ENCODE measurements at regions not wholly inside any gene's neighbourhood (a gene's known extent, or its start where the extent isn't known, plus 50 kb on each side); places are given as distances from the start of the nearest gene placed in this dataset.

DNA sequence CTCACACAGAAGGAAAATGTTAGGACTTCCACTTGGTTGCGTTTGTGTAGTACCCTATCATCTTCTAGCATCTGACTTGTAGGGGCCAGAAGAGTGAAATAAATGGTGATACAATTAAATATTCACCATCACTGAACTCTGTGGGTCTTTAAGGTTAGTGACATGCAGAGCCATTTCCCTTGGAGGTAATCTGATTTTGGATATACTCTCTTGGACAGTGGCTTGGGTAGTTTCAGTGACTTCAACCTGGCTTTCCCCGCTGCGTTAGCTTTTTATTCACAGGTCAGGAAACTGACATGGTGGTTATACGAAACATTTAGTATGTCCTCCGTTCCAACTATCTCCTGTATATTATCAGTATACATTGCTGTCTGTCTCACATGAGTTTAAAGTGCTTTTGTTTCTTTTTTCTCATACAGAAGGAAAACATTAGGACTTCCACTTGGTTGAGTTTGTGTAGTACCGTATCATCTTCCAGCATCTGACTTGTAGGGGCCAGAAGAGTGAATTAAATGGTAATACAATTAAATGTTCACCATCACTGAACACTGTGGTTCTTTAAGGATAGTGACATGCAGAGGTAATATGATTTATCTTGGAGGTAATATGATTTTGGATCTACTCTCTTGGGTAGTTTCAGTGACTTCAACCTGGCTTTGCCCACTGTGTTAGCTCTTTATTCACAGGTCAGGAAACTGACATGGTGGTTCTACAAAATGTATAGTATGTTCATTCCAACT lies 883.6 kb downstream of the TAF11L14 start:
- Histone ChIP-seq H3K4me3 (no peak overlapping the region), H3K9me3 (no peaks in the 10 kb centered on the region), H3K4me1 (no peaks in the 10 kb centered on the region), H3K27me3 (no peaks in the 10 kb centered on the region), H3K36me3 (no peaks in the 10 kb centered on the region), H3K27ac (no peak overlapping the region)
- in situ Hi-C loops (cut with MboI; ENCODE audit: low sequenced_read_pairs in 4 of 4) = no loop called here
- intact Hi-C loops (cut with DNase I; ENCODE audit: low total_unique reads) = no loop called here
- TF ChIP-seq, protein P1, sequence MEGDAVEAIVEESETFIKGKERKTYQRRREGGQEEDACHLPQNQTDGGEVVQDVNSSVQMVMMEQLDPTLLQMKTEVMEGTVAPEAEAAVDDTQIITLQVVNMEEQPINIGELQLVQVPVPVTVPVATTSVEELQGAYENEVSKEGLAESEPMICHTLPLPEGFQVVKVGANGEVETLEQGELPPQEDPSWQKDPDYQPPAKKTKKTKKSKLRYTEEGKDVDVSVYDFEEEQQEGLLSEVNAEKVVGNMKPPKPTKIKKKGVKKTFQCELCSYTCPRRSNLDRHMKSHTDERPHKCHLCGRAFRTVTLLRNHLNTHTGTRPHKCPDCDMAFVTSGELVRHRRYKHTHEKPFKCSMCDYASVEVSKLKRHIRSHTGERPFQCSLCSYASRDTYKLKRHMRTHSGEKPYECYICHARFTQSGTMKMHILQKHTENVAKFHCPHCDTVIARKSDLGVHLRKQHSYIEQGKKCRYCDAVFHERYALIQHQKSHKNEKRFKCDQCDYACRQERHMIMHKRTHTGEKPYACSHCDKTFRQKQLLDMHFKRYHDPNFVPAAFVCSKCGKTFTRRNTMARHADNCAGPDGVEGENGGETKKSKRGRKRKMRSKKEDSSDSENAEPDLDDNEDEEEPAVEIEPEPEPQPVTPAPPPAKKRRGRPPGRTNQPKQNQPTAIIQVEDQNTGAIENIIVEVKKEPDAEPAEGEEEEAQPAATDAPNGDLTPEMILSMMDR (IDR thresholded peaks at IDR 0.05 in 4 of 5, conservative IDR thresholded peaks at IDR 0.05 in 1 of 5) = no peak
- TF ChIP-seq POLR2A (IDR thresholded peaks at IDR 0.05) = no peak
- no peak for DNase-seq
- ATAC-seq = no peak

DNA sequence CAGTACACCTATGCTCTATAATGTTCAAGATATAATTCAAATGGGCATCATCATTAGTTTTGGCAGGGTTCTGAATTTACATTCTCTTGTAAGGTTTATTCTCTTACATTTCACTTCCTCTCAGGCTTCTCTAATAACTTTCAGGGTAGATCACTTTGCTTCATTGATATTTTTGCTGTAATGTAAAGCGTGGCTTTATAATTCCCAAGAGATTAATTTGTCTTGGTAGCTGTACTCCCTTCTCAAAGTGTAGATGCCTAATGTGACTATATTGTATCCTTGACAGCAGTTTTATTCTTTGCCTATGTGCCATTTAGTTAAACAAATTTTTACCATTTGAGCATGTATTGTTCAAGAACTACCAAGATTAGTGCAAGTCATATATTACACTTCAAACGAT lies 889.1 kb downstream of the TAF11L14 start:
- Histone ChIP-seq H3K27ac (no peak overlapping the region), H3K4me1 (no peaks in the 10 kb centered on the region), H3K4me3 (no peak overlapping the region), H3K9me3 (no peaks in the 10 kb centered on the region), H3K27me3 (no peaks in the 10 kb centered on the region), H3K36me3 (no peaks in the 10 kb centered on the region)
- no peak for TF ChIP-seq POLR2A (IDR thresholded peaks at IDR 0.05)
- TF ChIP-seq, protein P1 (IDR thresholded peaks at IDR 0.05 in 4 of 5, conservative IDR thresholded peaks at IDR 0.05 in 1 of 5) = no peak
- in situ Hi-C loops (cut with MboI; ENCODE audit: low sequenced_read_pairs in 4 of 4) = no loop called here
- ATAC-seq (no peak), DNase-seq (no peak)
- intact Hi-C loops (cut with DNase I; ENCODE audit: low total_unique reads) = no loop called here

DNA sequence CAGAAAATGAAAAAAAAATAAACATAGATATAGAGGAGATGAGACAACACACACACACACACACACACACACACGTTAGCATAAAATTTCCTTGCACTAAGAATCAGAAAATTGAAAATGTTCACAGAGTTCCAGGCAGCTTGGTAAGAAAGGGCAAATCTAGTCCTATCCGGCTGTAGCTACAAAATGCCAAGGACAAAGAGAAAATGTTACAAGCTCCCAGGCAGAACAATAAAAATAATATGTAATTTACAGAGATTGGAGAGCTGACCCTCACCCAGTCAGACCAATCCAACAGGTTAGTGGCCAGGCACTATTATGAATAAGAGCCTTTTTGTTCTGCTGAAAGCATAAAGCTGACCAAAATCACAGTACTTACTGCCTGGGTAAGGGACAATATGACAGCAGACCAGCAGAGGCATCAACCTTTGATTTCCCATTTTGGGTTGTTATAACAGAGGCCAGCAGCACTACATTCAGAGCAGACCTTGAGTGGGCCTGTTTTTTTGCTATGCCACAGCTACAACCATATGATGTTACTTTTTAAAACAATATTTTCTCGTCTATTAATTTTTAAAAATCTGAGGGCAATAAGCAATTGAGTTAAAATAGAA lies 892.6 kb downstream of the TAF11L14 start:
- in situ Hi-C loops (cut with MboI; ENCODE audit: low sequenced_read_pairs in 4 of 4) = no loop called here
- no peak overlapping the region for H3K27ac ChIP-seq
- no peaks in the 10 kb centered on the region for H3K9me3 ChIP-seq
- no peaks in the 10 kb centered on the region for H3K4me1 ChIP-seq
- intact Hi-C loops (cut with DNase I; ENCODE audit: low total_unique reads) = no loop called here
- ATAC-seq (no peak), DNase-seq (no peak)
- H3K4me3 ChIP-seq = no peak overlapping the region
- TF ChIP-seq, protein P1 (IDR thresholded peaks at IDR 0.05 in 4 of 5, conservative IDR thresholded peaks at IDR 0.05 in 1 of 5) = no peak
- no peak for TF ChIP-seq POLR2A (IDR thresholded peaks at IDR 0.05)
- H3K27me3 ChIP-seq = no peaks in the 10 kb centered on the region
- no peaks in the 10 kb centered on the region for H3K36me3 ChIP-seq

- in situ Hi-C loops (cut with MboI; ENCODE audit: low sequenced_read_pairs in 4 of 4) (no loop called here), intact Hi-C loops (cut with DNase I; ENCODE audit: low total_unique reads) (no loop called here)
- no peaks in the 10 kb centered on the region for H3K36me3 ChIP-seq
- TF ChIP-seq, protein P1 (IDR thresholded peaks at IDR 0.05 in 4 of 5, conservative IDR thresholded peaks at IDR 0.05 in 1 of 5) = no peak
- TF ChIP-seq POLR2A (IDR thresholded peaks at IDR 0.05) = no peak
- H3K4me1 ChIP-seq = no peaks in the 10 kb centered on the region
- no peak for DNase-seq
- H3K27me3 ChIP-seq = no peaks in the 10 kb centered on the region
- no peak overlapping the region for H3K27ac ChIP-seq
- no peak overlapping the region for H3K4me3 ChIP-seq
- H3K9me3 ChIP-seq = no peaks in the 10 kb centered on the region
- no peak for ATAC-seq
Measured at GRCh38 chr5:18533137-18533536, 898.9 kb downstream of the TAF11L14 start.
